ENCODE measurements at regions not wholly inside any gene's neighbourhood (a gene's known extent, or its start where the extent isn't known, plus 50 kb on each side); places are given as distances from the start of the nearest gene placed in this dataset.

DNA sequence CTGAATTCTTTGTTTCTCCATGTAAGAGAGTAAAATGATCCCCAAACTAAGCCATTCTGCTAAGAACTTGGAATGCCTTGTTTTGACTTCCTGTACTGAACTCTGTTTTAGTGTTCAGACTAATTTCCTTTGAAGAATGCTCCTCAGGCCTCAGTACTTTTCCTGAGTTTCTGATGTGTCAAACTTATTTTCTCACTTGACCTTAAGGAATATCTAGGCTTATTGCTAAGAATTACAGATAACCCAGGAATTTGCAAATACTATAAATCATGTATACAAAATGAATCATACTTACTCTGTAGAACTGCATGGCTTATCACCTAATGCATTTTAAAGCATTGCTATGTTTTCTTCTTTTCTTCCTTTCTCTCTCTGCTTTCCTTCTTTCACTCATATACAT is 93.1 kb upstream of the PKP2 start:
- TF ChIP-seq, protein P1, sequence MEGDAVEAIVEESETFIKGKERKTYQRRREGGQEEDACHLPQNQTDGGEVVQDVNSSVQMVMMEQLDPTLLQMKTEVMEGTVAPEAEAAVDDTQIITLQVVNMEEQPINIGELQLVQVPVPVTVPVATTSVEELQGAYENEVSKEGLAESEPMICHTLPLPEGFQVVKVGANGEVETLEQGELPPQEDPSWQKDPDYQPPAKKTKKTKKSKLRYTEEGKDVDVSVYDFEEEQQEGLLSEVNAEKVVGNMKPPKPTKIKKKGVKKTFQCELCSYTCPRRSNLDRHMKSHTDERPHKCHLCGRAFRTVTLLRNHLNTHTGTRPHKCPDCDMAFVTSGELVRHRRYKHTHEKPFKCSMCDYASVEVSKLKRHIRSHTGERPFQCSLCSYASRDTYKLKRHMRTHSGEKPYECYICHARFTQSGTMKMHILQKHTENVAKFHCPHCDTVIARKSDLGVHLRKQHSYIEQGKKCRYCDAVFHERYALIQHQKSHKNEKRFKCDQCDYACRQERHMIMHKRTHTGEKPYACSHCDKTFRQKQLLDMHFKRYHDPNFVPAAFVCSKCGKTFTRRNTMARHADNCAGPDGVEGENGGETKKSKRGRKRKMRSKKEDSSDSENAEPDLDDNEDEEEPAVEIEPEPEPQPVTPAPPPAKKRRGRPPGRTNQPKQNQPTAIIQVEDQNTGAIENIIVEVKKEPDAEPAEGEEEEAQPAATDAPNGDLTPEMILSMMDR (IDR thresholded peaks at IDR 0.05), result no peak
- no peak for TF ChIP-seq ZFX (IDR thresholded peaks at IDR 0.05; ENCODE audit: borderline replicate concordance)

Measured in 22Rv1 (cell line).